Erythroblast (primary cell): ENCODE measurements at regions not wholly inside any gene's neighbourhood (a gene's known extent, or its start where the extent isn't known, plus 50 kb on each side); places are given as distances from the start of the nearest gene placed in this dataset.

Experiments used
- GATA1 ChIP-seq: IDR thresholded peaks from 2 replicates; pipeline ENCODE4 v1.6.1; 2011; ENCODE audit warnings: low read depth, mild to moderate bottlenecking, control low read depth, low read length, moderate library complexity
- POLR2A ChIP-seq: IDR thresholded peaks from 2 replicates; pipeline ENCODE4 v1.6.1; 2011; ENCODE audit warnings: mild to moderate bottlenecking, low read length

DNA sequence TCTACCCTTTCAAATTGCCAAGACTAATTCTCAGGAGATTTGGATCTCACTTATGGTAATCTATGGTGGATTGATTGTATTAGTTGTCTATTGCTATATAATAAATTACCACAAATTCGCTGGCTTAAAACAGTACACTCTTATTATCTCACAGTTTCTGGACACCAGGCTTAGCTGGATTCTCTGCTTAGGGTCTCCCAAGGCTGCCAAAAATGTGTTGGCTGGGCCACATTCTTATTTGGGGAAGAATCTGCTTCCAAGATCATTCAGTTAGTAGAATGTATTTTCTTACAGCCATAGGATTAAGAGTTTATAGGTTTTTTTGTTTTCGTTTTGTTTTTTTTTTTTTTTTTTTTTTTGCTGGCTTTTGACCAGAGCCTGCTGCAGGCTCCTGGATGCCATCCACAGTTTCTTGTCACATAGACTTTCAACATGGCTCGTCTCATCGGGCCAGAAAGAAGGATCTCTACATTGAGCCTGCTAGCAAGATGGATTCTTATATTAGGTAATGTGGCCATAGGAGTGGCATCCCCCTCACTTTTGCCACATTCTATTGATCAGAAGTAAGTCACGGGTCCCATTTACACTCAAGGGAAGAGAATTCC, 415.3 kb downstream of the KIF2B start:
- TF ChIP-seq POLR2A (no peak), GATA1 (no peak)
